Vagina (tissue), 2 donors: ENCODE measurements at regions not wholly inside any gene's neighbourhood (a gene's known extent, or its start where the extent isn't known, plus 50 kb on each side); places are given as distances from the start of the nearest gene placed in this dataset.

Source experiments
- DNase-seq, 2 donors: peaks; one replicate each; pipeline ENCODE4 v3.0.0-alpha.2; 2017; ENCODE audit errors: extremely low spot score in 2 of 2
- H3K27ac ChIP-seq: fragments of 200-600 bp; sonication (generic); one replicate; pipeline ENCODE4 v1.5.1; 2019
- H3K27me3 ChIP-seq: fragments of 200-600 bp; sonication (generic); one replicate; pipeline ENCODE4 v1.5.1; 2019
- H3K36me3 ChIP-seq, 2 donors: fragments of 200-600 bp; sonication (generic); one replicate each; pipeline ENCODE4 v1.5.1; 2017 to 2019
- H3K4me1 ChIP-seq: fragments of 200-600 bp; sonication (generic); one replicate; pipeline ENCODE4 v1.5.1; 2019
- H3K4me3 ChIP-seq, 2 donors: fragments of 200-600 bp; sonication (generic); 1 replicate in 1 of 2; 2 replicates in 1 of 2; pipeline ENCODE4 v1.5.1; 2016 to 2019
- H3K9me3 ChIP-seq: fragments of 200-600 bp; sonication (generic); one replicate; pipeline ENCODE4 v1.5.1; 2019
- CTCF ChIP-seq, 3 experiments: fragments of 450-650 bp in 2 of 3; fragments of 200-600 bp in 1 of 3; sonication (generic) in 1 of 3; IDR thresholded peaks; one replicate each; pipeline ENCODE4 v1.5.1; 2017 to 2019; ENCODE audit warnings: antibody characterized with exemption in 3 of 3, mild to moderate bottlenecking in 2 of 3, moderate library complexity in 2 of 3
- POLR2A ChIP-seq, 2 donors: fragments of 450-650 bp; IDR thresholded peaks; one replicate each; pipeline ENCODE4 v1.6.1; 2017; ENCODE audit warnings: antibody characterized with exemption in 2 of 2, mild to moderate bottlenecking in 2 of 2, moderate library complexity in 2 of 2
- POLR2AphosphoS5 ChIP-seq, 2 donors: sonication (generic); formaldehyde crosslinking; IDR thresholded peaks; one replicate each; pipeline ENCODE4 v1.9.0; 2017; ENCODE audit warnings: antibody characterized with exemption in 2 of 2, mild to moderate bottlenecking in 2 of 2, low read depth in 1 of 2; ENCODE audit not compliant: insufficient read depth in 1 of 2
- intact Hi-C: fragments of 100-400 bp; cut with DNase I; formaldehyde crosslinking; loops from one replicate; pipeline ENCODE4 v1.15.1; 2023

GRCh38 chr16:49108611-49109010 is 173.0 kb downstream of the CBLN1 start:
- no peaks in the 10 kb centered on the region for H3K36me3 ChIP-seq
- peaks cover 3% of the 10 kb centered on the region for H3K4me1 ChIP-seq
- H3K4me3 ChIP-seq, result no peak overlapping the region
- no peaks in the 10 kb centered on the region for H3K9me3 ChIP-seq
- no peaks in the 10 kb centered on the region for H3K27me3 ChIP-seq
- DNase-seq, result peak; percentile 19 to 64
- TF ChIP-seq POLR2A (IDR thresholded peaks at IDR 0.05) (no peak), CTCF (IDR thresholded peaks at IDR 0.05) (no peak), POLR2AphosphoS5 (IDR thresholded peaks at IDR 0.05; ENCODE audit: insufficient read depth in 1 of 2, low read depth in 1 of 2) (no peak)
- intact Hi-C loops, result no loop called here
- no peak overlapping the region for H3K27ac ChIP-seq

- no peaks in the 10 kb centered on the region for H3K4me1 ChIP-seq
- H3K36me3 ChIP-seq, result no peaks in the 10 kb centered on the region
- intact Hi-C loops, result no loop called here
- H3K27me3 ChIP-seq, result no peaks in the 10 kb centered on the region
- no peak overlapping the region for H3K4me3 ChIP-seq
- H3K27ac ChIP-seq, result no peak overlapping the region
- no peaks in the 10 kb centered on the region for H3K9me3 ChIP-seq
- no peak for DNase-seq
- TF ChIP-seq CTCF (IDR thresholded peaks at IDR 0.05) (no peak), POLR2A (IDR thresholded peaks at IDR 0.05) (no peak)
These were observed 178.3 kb downstream of the CBLN1 start for GRCh38 chr16:49103298-49103697.

- intact Hi-C loops, result no loop called here
- TF ChIP-seq POLR2A (IDR thresholded peaks at IDR 0.05) (no peak), POLR2AphosphoS5 (IDR thresholded peaks at IDR 0.05; ENCODE audit: insufficient read depth in 1 of 2, low read depth in 1 of 2) (no peak), CTCF (IDR thresholded peaks at IDR 0.05) (no peak)
- no peak overlapping the region for H3K4me3 ChIP-seq
- peak in 1 of 2 donors; percentile 65 for DNase-seq
- no peak overlapping the region for H3K27ac ChIP-seq
- H3K4me1 ChIP-seq, result no peaks in the 10 kb centered on the region
- no peaks in the 10 kb centered on the region for H3K9me3 ChIP-seq
- no peaks in the 10 kb centered on the region for H3K27me3 ChIP-seq
- no peaks in the 10 kb centered on the region for H3K36me3 ChIP-seq
These were observed 179.6 kb downstream of the CBLN1 start for GRCh38 chr16:49101997-49102396.

GRCh38 chr16:49100366-49100765 is 181.3 kb downstream of the CBLN1 start:
- intact Hi-C loops, result no loop called here
- H3K4me1 ChIP-seq, result no peaks in the 10 kb centered on the region
- no peak overlapping the region for H3K27ac ChIP-seq
- no peaks in the 10 kb centered on the region for H3K27me3 ChIP-seq
- no peak overlapping the region for H3K4me3 ChIP-seq
- no peaks in the 10 kb centered on the region for H3K36me3 ChIP-seq
- H3K9me3 ChIP-seq, result no peaks in the 10 kb centered on the region
- TF ChIP-seq CTCF (IDR thresholded peaks at IDR 0.05) (no peak), POLR2AphosphoS5 (IDR thresholded peaks at IDR 0.05; ENCODE audit: insufficient read depth in 1 of 2, low read depth in 1 of 2) (no peak)
- DNase-seq, result no peak

- Histone ChIP-seq H3K9me3 (no peaks in the 10 kb centered on the region), H3K27ac (no peak overlapping the region), H3K4me1 (no peaks in the 10 kb centered on the region), H3K27me3 (no peaks in the 10 kb centered on the region), H3K4me3 (no peak overlapping the region), H3K36me3 (no peaks in the 10 kb centered on the region)
- TF ChIP-seq POLR2A (IDR thresholded peaks at IDR 0.05), result no peak
- no peak for TF ChIP-seq POLR2AphosphoS5 (IDR thresholded peaks at IDR 0.05; ENCODE audit: insufficient read depth in 1 of 2, low read depth in 1 of 2)
- TF ChIP-seq CTCF (IDR thresholded peaks at IDR 0.05), result no peak
- intact Hi-C loops, result no loop called here
- DNase-seq, result no peak
These were observed 183.7 kb downstream of the CBLN1 start for GRCh38 chr16:49097964-49098363.
